Panc1 (cell line): ENCODE measurements at regions not wholly inside any gene's neighbourhood (a gene's known extent, or its start where the extent isn't known, plus 50 kb on each side); places are given as distances from the start of the nearest gene placed in this dataset.
"Not testable (repeated sequence)": the region's sequence is repeated elsewhere in the genome, so short reads cannot be mapped to it uniquely, and the experiment has no call there.

Experiments
- POLR2AphosphoS5 ChIP-seq: IDR thresholded peaks from 2 replicates; pipeline ENCODE4 v1.6.1; 2012; ENCODE audit warnings: mild to moderate bottlenecking, low read depth, low read length, moderate library complexity
- SIN3A ChIP-seq: IDR thresholded peaks from 2 replicates; pipeline ENCODE4 v1.6.1; 2012; ENCODE audit warnings: low read depth, mild to moderate bottlenecking, low read length, moderate library complexity, borderline replicate concordance; ENCODE audit not compliant: insufficient read depth
- TCF7L2 ChIP-seq: IDR thresholded peaks from 2 replicates; pipeline ENCODE4 v1.6.1; 2011; ENCODE audit warnings: mild to moderate bottlenecking, low read depth, low read length, inconsistent platforms
- TF ChIP-seq, protein P1 (sequence below): fragments of 450-650 bp; IDR thresholded peaks from 2 replicates; pipeline ENCODE4 v1.5.1; 2017; ENCODE audit warnings: mild to moderate bottlenecking
- TF ChIP-seq, protein P2 (sequence below), 2 experiments: IDR thresholded peaks; 2 replicates each; pipeline ENCODE4 v1.6.1; 2011 to 2012; ENCODE audit warnings: low read depth in 2 of 2, control low read depth in 1 of 2, low read length in 1 of 2, mild to moderate bottlenecking in 1 of 2, moderate library complexity in 1 of 2; ENCODE audit not compliant: insufficient read depth in 1 of 2

DNA sequence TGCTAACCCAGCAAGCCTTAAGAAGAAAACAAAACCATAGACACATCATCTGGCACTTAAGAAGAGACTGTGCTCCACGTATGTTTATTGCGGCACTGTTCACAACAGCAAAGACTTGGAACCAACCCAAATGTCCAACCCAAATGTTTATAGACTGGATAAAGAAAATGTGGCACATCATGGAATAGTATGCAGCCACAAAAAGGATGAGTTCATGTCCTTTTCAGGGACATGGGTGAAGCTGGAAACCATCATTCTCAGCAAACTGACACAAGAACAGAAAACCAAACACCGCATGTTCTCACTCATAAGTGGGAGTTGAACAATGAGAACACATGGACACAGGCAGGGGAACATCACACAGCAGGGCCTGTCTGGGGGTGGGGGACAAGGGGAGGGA is 76.5 kb upstream of the PLEKHG1 start:
- TF ChIP-seq, protein P1, sequence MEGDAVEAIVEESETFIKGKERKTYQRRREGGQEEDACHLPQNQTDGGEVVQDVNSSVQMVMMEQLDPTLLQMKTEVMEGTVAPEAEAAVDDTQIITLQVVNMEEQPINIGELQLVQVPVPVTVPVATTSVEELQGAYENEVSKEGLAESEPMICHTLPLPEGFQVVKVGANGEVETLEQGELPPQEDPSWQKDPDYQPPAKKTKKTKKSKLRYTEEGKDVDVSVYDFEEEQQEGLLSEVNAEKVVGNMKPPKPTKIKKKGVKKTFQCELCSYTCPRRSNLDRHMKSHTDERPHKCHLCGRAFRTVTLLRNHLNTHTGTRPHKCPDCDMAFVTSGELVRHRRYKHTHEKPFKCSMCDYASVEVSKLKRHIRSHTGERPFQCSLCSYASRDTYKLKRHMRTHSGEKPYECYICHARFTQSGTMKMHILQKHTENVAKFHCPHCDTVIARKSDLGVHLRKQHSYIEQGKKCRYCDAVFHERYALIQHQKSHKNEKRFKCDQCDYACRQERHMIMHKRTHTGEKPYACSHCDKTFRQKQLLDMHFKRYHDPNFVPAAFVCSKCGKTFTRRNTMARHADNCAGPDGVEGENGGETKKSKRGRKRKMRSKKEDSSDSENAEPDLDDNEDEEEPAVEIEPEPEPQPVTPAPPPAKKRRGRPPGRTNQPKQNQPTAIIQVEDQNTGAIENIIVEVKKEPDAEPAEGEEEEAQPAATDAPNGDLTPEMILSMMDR: not testable (repeated sequence)
- TF ChIP-seq POLR2AphosphoS5, SIN3A, TCF7L2: not testable (repeated sequence)
- TF ChIP-seq, protein P2, sequence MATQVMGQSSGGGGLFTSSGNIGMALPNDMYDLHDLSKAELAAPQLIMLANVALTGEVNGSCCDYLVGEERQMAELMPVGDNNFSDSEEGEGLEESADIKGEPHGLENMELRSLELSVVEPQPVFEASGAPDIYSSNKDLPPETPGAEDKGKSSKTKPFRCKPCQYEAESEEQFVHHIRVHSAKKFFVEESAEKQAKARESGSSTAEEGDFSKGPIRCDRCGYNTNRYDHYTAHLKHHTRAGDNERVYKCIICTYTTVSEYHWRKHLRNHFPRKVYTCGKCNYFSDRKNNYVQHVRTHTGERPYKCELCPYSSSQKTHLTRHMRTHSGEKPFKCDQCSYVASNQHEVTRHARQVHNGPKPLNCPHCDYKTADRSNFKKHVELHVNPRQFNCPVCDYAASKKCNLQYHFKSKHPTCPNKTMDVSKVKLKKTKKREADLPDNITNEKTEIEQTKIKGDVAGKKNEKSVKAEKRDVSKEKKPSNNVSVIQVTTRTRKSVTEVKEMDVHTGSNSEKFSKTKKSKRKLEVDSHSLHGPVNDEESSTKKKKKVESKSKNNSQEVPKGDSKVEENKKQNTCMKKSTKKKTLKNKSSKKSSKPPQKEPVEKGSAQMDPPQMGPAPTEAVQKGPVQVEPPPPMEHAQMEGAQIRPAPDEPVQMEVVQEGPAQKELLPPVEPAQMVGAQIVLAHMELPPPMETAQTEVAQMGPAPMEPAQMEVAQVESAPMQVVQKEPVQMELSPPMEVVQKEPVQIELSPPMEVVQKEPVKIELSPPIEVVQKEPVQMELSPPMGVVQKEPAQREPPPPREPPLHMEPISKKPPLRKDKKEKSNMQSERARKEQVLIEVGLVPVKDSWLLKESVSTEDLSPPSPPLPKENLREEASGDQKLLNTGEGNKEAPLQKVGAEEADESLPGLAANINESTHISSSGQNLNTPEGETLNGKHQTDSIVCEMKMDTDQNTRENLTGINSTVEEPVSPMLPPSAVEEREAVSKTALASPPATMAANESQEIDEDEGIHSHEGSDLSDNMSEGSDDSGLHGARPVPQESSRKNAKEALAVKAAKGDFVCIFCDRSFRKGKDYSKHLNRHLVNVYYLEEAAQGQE (IDR thresholded peaks at IDR 0.05; ENCODE audit: insufficient read depth in 1 of 2, low read depth in 2 of 2, low read length in 1 of 2): not testable (repeated sequence)
